Ishikawa (cell line): ENCODE measurements at regions not wholly inside any gene's neighbourhood (a gene's known extent, or its start where the extent isn't known, plus 50 kb on each side); places are given as distances from the start of the nearest gene placed in this dataset.

Source experiments
- CEBPB ChIP-seq: IDR thresholded peaks from 2 replicates; pipeline ENCODE4 v1.6.1; 2012
- CREB1 ChIP-seq: IDR thresholded peaks from 2 replicates; pipeline ENCODE4 v1.6.1; 2012; ENCODE audit warnings: low read depth
- EGR1 ChIP-seq: IDR thresholded peaks from 2 replicates; pipeline ENCODE4 v1.6.1; 2012
- EP300 ChIP-seq: IDR thresholded peaks from 2 replicates; pipeline ENCODE4 v1.6.1; 2012; ENCODE audit warnings: borderline replicate concordance
- FOXM1 ChIP-seq: IDR thresholded peaks from 2 replicates; pipeline ENCODE4 v1.6.1; 2012; ENCODE audit warnings: low read depth, borderline replicate concordance
- MAX ChIP-seq: IDR thresholded peaks from 2 replicates; pipeline ENCODE4 v1.6.1; 2012
- NFIC ChIP-seq: IDR thresholded peaks from 2 replicates; pipeline ENCODE4 v1.6.1; 2012
- RAD21 ChIP-seq: IDR thresholded peaks from 2 replicates; pipeline ENCODE4 v1.6.1; 2012; ENCODE audit warnings: low read depth
- TAF1 ChIP-seq: IDR thresholded peaks from 2 replicates; pipeline ENCODE4 v1.6.1; 2012; ENCODE audit warnings: low read depth, mild to moderate bottlenecking
- TCF12 ChIP-seq: IDR thresholded peaks from 2 replicates; pipeline ENCODE4 v1.6.1; 2012; ENCODE audit warnings: low read depth
- TEAD4 ChIP-seq: IDR thresholded peaks from 2 replicates; pipeline ENCODE4 v1.6.1; 2012
- USF1 ChIP-seq: IDR thresholded peaks from 2 replicates; pipeline ENCODE4 v1.6.1; 2012
- YY1 ChIP-seq: IDR thresholded peaks from 2 replicates; pipeline ENCODE4 v1.6.1; 2012; ENCODE audit warnings: low read depth
- TF ChIP-seq, protein P1 (sequence below): IDR thresholded peaks from 2 replicates; pipeline ENCODE4 v1.6.1; 2012; ENCODE audit warnings: low read depth, mild to moderate bottlenecking

DNA sequence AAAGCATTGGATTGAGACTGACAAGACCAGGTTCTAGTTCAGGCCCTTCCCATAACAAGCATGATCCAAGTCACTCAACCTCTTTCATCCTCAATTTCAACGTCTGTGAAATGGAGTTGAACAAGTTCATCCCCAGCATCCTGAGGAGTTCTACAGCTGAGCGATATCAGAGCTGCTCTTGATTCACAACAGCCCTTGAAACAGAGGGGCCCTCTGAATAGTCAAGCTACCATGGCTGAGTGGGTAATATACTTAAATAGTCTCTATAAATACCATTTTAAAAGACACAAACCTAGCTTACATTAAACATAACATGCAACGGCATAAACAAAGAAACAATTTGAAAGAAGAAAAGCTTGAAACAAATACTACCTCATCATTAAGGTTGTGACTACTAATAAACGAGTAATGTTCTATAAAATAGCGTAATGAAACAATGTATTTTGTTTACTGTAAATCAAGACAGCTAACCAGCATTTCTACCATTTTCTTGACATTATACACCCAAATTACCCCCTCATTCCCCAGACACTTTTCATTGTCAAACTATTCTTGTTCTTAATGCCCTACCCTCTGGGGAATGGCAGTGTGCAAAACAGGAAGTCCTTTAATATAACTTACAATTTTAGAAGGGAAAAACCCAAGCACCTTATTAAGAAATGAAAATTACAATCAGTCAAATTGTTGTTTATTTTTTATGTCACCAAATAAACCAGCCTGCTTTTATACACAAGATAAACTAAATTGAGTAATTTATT, 202.3 kb downstream of the PARM1 start:
- TF ChIP-seq FOXM1 (no peak), EP300 (no peak), TAF1 (no peak), YY1 (no peak), MAX (no peak), CEBPB (no peak), USF1 (no peak), RAD21 (no peak), TCF12 (no peak), CREB1 (no peak), EGR1 (no peak), TEAD4 (no peak), NFIC (no peak)
- TF ChIP-seq, protein P1, sequence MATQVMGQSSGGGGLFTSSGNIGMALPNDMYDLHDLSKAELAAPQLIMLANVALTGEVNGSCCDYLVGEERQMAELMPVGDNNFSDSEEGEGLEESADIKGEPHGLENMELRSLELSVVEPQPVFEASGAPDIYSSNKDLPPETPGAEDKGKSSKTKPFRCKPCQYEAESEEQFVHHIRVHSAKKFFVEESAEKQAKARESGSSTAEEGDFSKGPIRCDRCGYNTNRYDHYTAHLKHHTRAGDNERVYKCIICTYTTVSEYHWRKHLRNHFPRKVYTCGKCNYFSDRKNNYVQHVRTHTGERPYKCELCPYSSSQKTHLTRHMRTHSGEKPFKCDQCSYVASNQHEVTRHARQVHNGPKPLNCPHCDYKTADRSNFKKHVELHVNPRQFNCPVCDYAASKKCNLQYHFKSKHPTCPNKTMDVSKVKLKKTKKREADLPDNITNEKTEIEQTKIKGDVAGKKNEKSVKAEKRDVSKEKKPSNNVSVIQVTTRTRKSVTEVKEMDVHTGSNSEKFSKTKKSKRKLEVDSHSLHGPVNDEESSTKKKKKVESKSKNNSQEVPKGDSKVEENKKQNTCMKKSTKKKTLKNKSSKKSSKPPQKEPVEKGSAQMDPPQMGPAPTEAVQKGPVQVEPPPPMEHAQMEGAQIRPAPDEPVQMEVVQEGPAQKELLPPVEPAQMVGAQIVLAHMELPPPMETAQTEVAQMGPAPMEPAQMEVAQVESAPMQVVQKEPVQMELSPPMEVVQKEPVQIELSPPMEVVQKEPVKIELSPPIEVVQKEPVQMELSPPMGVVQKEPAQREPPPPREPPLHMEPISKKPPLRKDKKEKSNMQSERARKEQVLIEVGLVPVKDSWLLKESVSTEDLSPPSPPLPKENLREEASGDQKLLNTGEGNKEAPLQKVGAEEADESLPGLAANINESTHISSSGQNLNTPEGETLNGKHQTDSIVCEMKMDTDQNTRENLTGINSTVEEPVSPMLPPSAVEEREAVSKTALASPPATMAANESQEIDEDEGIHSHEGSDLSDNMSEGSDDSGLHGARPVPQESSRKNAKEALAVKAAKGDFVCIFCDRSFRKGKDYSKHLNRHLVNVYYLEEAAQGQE: no peak
